Breast epithelium (tissue), 4 donors: ENCODE measurements at regions not wholly inside any gene's neighbourhood (a gene's known extent, or its start where the extent isn't known, plus 50 kb on each side); places are given as distances from the start of the nearest gene placed in this dataset.

Source experiments
- DNase-seq, 2 donors: peaks; one replicate each; pipeline ENCODE4 v3.0.0-alpha.2; 2019; ENCODE audit warnings: low spot score in 2 of 2
- H3K27ac ChIP-seq, 2 donors: fragments of 200-600 bp; sonication (generic) in 1 of 2; one replicate each; pipeline ENCODE4 v1.5.1; 2016 to 2019; ENCODE audit warnings: mild to moderate bottlenecking in 1 of 2
- H3K27me3 ChIP-seq, 2 donors: fragments of 200-600 bp; sonication (generic) in 1 of 2; one replicate each; pipeline versions ENCODE4 v1.5.1 to v1.6.0; 2017 to 2019; ENCODE audit warnings: control low read depth in 1 of 2, mild to moderate bottlenecking in 1 of 2
- H3K36me3 ChIP-seq: fragments of 200-600 bp; one replicate; pipeline ENCODE4 v1.5.1; 2019
- H3K4me1 ChIP-seq, 2 donors: fragments of 200-600 bp; sonication (generic); one replicate each; pipeline ENCODE4 v1.5.1; 2016 to 2019; ENCODE audit warnings: control low read depth in 1 of 2
- H3K4me3 ChIP-seq, 3 donors: fragments of 200-600 bp; sonication (generic); 1 replicate in 2 of 3; 2 replicates in 1 of 3; pipeline ENCODE4 v1.5.1; 2016 to 2019; ENCODE audit warnings: mild to moderate bottlenecking in 3 of 3, moderate library complexity in 2 of 3
- H3K9me3 ChIP-seq, 2 donors: fragments of 200-600 bp; sonication (generic) in 1 of 2; one replicate each; pipeline ENCODE4 v1.5.1; 2016 to 2019; ENCODE audit warnings: control low read depth in 1 of 2
- CTCF ChIP-seq, 3 donors: fragments of 450-650 bp; IDR thresholded peaks; one replicate each; pipeline ENCODE4 v1.5.1; 2016 to 2017; ENCODE audit warnings: antibody characterized with exemption in 3 of 3, mild to moderate bottlenecking in 3 of 3, moderate library complexity in 3 of 3
- POLR2A ChIP-seq: fragments of 450-650 bp; IDR thresholded peaks from one replicate; pipeline ENCODE4 v1.6.1; 2016; ENCODE audit warnings: antibody characterized with exemption, mild to moderate bottlenecking, moderate library complexity
- POLR2AphosphoS5 ChIP-seq, 3 donors: sonication (generic); formaldehyde crosslinking; IDR thresholded peaks; one replicate each; pipeline ENCODE4 v1.6.1; 2017; ENCODE audit warnings: antibody characterized with exemption in 3 of 3
- intact Hi-C: fragments of 100-400 bp; cut with DNase I; formaldehyde crosslinking; loops from one replicate; pipeline ENCODE4 v1.15.1; 2023; ENCODE audit warnings: low total_unique reads

GRCh38 chr6:140316966-140317365 lies 942.5 kb upstream of the CITED2 start:
- no peaks in the 10 kb centered on the region for H3K4me1 ChIP-seq

GRCh38 chr6:140314682-140315081 lies 940.2 kb upstream of the CITED2 start:
- Histone ChIP-seq H3K27ac (no peak overlapping the region), H3K36me3 (no peaks in the 10 kb centered on the region), H3K4me1 (no peaks in the 10 kb centered on the region), H3K27me3 (no peaks in the 10 kb centered on the region), H3K9me3 (no peaks in the 10 kb centered on the region), H3K4me3 (no peak overlapping the region)
- intact Hi-C loops, result no loop called here
- TF ChIP-seq POLR2A, result no peak
- no peak for TF ChIP-seq POLR2AphosphoS5 (IDR thresholded peaks at IDR 0.05)
- no peak for TF ChIP-seq CTCF (IDR thresholded peaks at IDR 0.05)
- DNase-seq, result no peak

More at GRCh38 chr6:140316966-140317365, 942.5 kb upstream of the CITED2 start:
- H3K27ac ChIP-seq, result no peak overlapping the region
- no peaks in the 10 kb centered on the region for H3K9me3 ChIP-seq
- no peak overlapping the region for H3K4me3 ChIP-seq
- TF ChIP-seq POLR2AphosphoS5 (IDR thresholded peaks at IDR 0.05) (no peak), CTCF (IDR thresholded peaks at IDR 0.05) (no peak), POLR2A (no peak)
- no peaks in the 10 kb centered on the region for H3K27me3 ChIP-seq
- intact Hi-C loops, result no loop called here
- H3K36me3 ChIP-seq, result no peaks in the 10 kb centered on the region
- no peak for DNase-seq

- Histone ChIP-seq H3K27ac (no peak overlapping the region), H3K27me3 (no peaks in the 10 kb centered on the region), H3K36me3 (no peaks in the 10 kb centered on the region), H3K9me3 (no peaks in the 10 kb centered on the region), H3K4me3 (no peak overlapping the region), H3K4me1 (no peaks in the 10 kb centered on the region)
- intact Hi-C loops, result no loop called here
- no peak for TF ChIP-seq POLR2AphosphoS5 (IDR thresholded peaks at IDR 0.05)
- TF ChIP-seq POLR2A, result no peak
- no peak for TF ChIP-seq CTCF (IDR thresholded peaks at IDR 0.05)
- no peak for DNase-seq
Observed at GRCh38 chr6:140311146-140311545, 936.7 kb upstream of the CITED2 start.

- H3K4me1 ChIP-seq, result no peaks in the 10 kb centered on the region
- DNase-seq, result peak in 1 of 2 donors; percentile 64
- H3K36me3 ChIP-seq, result no peaks in the 10 kb centered on the region
- H3K9me3 ChIP-seq, result no peaks in the 10 kb centered on the region
- TF ChIP-seq CTCF (IDR thresholded peaks at IDR 0.05) (no peak), POLR2AphosphoS5 (IDR thresholded peaks at IDR 0.05) (no peak), POLR2A (no peak)
- intact Hi-C loops, result no loop called here
- no peaks in the 10 kb centered on the region for H3K27me3 ChIP-seq
- H3K27ac ChIP-seq, result no peak overlapping the region
- H3K4me3 ChIP-seq, result no peak overlapping the region
Observed at GRCh38 chr6:140303218-140303949, 928.9 kb upstream of the CITED2 start.

- Histone ChIP-seq H3K4me3 (no peak overlapping the region), H3K9me3 (peaks cover 0 to 5% of the 10 kb centered on the region in 2 donors), H3K4me1 (no peaks in the 10 kb centered on the region), H3K27ac (no peak overlapping the region), H3K27me3 (no peaks in the 10 kb centered on the region), H3K36me3 (peaks cover 4% of the 10 kb centered on the region)
- TF ChIP-seq CTCF (IDR thresholded peaks at IDR 0.05) (no peak), POLR2AphosphoS5 (IDR thresholded peaks at IDR 0.05) (no peak), POLR2A (no peak)
- DNase-seq, result no peak
- intact Hi-C loops, result no loop called here
Observed at GRCh38 chr6:140300331-140300730, 925.9 kb upstream of the CITED2 start.
